PFSK-1 (cell line): ENCODE measurements at regions not wholly inside any gene's neighbourhood (a gene's known extent, or its start where the extent isn't known, plus 50 kb on each side); places are given as distances from the start of the nearest gene placed in this dataset.

Experiments used
- POLR2AphosphoS5 ChIP-seq: IDR thresholded peaks from 2 replicates; pipeline ENCODE4 v1.6.1; 2012; ENCODE audit warnings: low read depth, mild to moderate bottlenecking, control low read depth, low read length, moderate library complexity
- REST ChIP-seq, 2 experiments: IDR thresholded peaks; 2 replicates each; pipeline versions ENCODE4 v1.6.1 to v1.8.0; 2011 to 2012; ENCODE audit warnings: low read depth in 2 of 2, low read length in 2 of 2, control low read depth in 1 of 2, inconsistent platforms in 1 of 2, mild to moderate bottlenecking in 1 of 2, moderate library complexity in 1 of 2; ENCODE audit not compliant: insufficient read depth in 1 of 2
- TAF1 ChIP-seq: IDR thresholded peaks from 2 replicates; pipeline ENCODE4 v1.6.1; 2012; ENCODE audit warnings: low read length, control low read depth, borderline replicate concordance; ENCODE audit not compliant: insufficient read depth

DNA sequence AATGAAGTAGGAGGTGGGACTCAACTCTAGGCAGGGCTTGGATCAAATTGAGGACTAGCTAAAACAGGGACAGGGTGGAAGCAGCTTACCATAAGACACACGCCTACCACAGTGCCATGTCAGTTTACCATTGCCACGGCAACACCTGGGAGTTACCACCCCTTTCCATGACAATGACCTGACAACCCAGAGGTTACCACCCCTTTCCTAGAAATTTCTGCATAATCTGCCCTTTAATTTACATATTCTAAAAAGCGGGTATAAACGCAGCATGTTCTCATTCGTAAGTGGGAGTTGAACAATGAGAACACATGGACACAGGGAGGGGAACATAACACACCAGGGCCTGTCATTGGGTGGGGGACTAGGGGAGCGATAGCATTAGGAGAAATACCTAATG, 72.7 kb downstream of the GCC1 start:
- no peak for TF ChIP-seq REST (IDR thresholded peaks at IDR 0.05; ENCODE audit: insufficient read depth in 1 of 2, low read depth in 2 of 2, low read length in 2 of 2)
- TF ChIP-seq TAF1 = no peak
- TF ChIP-seq POLR2AphosphoS5 = no peak
